NCI-H1105 treated with DMSO at 0.1 percent for 48 hours (cell line): ENCODE measurements at regions not wholly inside any gene's neighbourhood (a gene's known extent, or its start where the extent isn't known, plus 50 kb on each side); places are given as distances from the start of the nearest gene placed in this dataset.

ENCODE experiments used
- DNase-seq: peaks from one replicate; lab custom pipeline; 2025; lab: John Stamatoyannopoulos, UW

DNA sequence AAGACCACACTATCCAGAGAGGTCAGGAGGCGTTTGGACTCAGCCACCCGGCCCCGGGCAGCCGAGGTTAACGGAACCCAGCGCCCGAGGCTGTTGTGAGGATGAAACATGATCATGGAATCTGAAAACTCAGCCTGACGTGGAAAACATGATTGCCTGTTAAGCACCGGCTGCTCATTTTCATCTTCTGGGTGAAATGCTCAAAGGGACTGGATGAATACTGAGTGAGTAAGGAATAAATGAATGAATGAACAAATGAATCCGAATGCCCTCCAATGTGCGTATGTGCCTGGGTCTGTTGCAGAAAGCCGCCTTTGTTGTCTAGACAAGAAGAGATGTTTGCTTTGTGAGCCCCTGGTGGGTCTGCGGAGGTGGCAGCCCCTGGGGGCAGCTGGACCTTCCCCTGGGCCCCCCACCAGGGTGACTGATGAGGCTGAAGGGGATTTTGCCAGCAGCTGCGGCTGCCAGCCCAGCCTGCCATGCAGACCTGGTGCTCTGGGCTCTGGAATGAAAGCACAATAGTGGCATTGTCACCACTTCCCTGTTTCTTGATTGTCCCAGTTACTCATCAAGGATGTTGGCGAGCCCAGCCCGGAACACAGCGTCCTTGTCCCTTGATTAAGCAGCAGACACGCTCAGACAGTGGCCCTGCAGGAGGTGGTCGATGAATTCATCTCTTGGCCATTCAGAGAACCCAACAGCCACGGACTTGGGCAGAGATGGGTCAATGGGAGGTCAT lies 211.1 kb downstream of the ANKRD60 start:
- no peak for DNase-seq

DNA sequence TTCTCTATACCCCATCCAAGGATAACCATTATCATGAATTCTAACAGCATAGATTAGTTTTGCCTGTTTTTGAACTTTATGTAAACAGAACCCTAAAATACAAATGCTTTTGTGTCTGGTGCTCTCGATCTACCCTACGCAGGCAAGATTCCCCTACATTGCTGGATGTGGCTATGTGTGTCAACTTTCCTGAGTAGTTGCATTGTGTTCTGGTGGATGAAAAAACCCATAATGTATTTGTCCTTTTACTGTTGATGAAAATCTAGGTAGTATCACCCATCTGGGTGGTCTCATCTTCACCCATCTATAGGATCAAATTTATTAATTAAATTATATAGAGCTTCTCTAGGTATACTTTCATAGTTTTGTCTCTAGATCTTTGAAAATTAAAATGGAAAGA lies 211.7 kb downstream of the ANKRD60 start:
- DNase-seq, result no peak

DNA sequence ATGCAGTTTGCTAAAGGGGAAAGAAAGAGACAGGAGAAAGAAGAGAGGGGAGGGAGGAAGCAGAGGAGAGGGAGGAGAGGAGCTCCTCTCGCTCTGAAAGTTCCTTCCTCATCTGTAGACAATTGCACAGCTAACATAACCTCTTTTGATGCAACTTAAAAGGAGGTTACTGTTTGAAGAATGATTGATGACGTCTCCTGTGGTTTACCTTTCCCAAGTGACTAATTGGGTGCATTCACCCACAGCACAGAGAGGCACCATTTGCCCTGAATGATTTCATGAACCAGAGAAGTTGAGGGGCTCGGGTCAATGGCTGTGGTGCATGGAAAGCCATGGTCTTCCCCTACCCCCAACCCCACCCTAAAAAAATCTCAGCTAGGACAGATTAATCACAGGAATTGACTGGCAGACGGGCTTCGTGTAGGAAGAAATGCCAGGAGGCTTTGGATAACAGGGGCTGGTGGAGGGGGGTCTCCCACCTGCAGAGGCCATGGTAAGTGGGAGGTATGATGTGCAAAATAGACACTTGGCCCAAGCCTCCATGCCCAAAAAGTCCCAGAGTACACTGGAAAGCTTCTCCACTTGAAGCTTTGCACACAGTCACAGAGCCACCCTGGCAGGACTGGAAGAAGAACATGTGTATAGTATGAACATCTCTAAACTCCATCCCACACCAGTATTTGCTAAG lies 213.7 kb downstream of the ANKRD60 start:
- no peak for DNase-seq

DNA sequence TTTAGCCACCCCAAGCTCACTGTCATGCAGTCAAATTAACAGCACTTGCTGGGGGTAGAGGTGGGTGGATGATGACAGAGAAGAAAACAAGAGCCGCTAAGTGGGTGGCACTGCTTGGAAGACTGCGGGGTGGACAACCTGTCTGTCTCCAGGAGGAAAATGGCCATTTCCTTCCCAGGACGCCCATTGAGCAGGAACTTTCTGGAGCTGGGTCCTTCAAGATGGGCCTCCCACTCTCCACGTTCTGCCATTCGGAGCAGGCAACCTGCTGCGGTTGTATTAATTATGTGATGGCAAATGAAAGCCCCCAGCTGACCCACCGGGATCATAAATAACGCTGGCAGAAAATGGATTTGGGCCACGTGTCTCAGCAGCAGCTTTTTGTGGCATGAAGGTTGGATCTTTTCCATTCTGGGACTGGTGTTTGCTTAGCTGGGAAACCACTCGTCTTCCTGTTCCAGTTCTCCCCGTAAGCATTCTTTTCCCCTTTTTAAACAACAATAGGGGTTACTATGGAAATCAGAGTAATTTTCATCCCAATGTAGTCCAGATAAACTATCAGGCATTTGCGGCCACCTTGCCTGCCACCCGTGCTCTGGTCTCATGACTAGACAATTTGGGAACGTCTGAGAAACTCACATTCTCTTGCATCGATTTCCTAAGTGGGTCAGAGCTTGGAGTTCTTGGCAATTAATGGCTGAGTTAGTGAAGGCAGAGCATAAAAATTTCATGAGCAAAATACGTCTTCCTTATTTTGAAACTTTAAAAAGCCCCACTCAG lies 215.5 kb downstream of the ANKRD60 start:
- DNase-seq, result no peak

DNA sequence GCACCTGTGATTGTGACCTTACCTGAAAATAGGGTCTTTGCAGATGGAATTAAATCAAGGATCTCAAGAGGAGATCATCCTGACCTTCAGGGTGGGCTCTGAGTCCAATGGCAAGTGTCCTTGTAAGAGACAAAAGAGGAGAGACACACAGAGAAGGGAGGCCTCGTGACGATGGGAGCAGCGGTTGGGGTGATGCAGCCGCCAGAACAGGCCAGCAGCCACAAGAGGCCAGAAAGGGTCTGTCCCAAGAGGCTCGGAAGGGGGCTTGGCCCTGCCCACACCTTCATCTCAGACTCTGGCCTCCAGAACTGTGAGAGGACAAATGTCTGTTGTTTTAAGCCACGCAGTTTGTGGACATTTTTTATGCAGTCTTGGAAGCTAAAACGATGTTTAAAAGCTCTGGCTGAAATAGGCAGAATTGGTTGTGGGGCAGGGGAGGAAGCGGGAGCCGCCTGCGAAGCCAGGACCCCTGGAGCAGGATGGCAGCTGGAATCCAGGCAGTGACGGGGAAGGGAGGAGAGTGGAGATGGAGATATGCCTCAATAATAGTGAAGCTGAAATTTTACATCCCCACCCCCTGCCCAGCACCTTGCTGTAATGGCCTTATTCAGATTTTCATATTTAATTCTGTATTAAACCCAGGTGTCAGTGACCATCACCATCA lies 216.4 kb downstream of the ANKRD60 start:
- DNase-seq, result no peak

DNA sequence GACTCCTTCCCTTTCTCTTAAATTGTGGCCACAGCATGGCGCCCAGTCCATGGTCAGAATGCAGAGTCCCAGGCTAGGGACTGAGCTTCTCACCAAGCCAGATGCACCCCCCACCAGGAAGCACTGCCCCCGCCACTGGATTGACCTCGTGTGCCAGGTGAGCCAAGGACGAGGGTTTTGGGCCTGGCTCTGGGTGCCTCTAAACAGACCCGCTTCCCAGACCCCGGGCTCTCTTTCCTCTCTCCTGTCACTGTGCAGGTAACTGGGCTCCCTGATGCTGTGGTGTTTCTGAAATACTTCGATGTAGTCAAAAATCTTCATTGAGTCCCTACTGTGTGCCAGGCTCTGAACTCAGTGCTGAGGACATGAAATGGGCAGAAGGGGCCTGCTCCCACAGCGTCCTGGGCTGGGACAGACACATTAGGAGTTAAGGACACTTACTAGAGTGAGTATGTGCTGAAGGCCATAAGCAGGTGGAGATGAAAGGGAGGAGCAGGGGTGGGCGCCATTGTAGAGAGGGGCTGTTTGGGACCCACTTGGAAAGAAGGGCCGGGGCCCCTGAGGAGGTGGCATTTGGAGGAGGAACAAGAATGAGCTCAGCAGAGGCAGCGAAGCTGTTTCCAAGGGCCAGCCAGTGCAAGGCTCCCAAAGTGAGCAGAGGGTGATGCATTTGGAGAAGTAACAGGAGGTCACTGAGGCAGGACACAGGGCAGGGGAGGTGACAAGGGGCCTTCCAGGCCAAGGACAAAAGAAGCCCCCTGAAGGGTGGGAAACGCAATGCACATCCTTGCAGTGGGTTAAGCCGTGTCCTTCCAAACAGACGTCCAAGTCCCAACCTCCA lies 217.1 kb downstream of the ANKRD60 start:
- DNase-seq, result no peak

DNA sequence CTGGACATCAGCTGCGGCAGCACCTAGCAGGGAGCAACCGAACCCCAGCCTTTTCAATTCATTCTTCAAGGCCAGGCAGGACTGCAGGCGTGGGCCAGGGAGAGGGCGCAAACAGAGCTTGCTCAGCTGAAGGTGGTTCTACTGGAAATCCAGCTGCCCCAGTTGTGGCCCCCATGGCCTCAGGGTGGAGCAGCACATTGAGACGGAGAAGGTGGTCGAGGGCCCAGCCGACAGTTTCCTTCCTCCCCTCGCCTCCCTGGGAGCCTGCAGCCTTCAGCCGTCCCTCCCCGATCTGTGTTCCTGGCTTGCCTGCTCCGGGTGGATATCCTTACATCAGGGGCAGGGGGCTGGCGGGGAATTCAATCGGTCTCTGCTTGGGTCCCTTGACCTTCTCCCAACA lies 217.8 kb downstream of the ANKRD60 start:
- DNase-seq, result no peak

DNA sequence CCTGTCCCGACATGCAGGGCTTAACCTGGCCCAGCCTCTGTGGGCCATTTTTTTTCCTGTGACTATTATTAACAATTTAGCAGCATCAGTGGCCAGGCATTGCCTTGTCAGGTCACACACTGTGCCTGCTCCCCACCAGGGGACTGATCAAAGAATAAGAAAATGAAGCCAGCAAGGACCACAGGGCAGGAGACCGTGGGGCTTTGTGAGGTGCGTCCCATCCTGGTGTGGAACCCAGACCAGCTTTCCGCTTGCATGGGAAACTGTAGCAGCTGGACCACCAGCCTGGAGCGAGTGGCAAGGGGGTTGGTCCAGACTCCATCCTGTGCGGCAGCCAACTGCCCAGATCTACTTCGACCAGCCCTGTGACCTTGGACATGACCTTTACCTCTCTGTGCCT lies 218.3 kb downstream of the ANKRD60 start:
- no peak for DNase-seq

DNA sequence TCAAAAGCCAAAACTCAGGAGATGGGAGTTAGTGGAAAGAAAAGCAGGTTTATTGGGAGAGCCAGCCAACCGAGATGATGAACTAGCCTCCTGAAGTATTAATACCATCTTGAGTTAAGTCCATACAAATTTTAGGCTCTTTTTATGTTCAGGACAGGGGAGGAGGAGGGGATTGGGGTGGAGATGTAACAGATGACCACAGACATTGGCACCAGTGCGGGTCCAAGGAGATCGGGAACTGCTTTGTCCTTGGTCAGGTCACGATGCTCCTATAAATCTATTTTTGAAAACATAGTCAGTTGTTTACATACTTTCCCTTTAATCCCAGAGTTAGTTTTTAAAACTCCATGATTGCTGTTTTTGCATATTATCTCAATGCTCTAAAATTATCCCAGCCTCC lies 219.6 kb downstream of the ANKRD60 start:
- DNase-seq, result no peak

DNA sequence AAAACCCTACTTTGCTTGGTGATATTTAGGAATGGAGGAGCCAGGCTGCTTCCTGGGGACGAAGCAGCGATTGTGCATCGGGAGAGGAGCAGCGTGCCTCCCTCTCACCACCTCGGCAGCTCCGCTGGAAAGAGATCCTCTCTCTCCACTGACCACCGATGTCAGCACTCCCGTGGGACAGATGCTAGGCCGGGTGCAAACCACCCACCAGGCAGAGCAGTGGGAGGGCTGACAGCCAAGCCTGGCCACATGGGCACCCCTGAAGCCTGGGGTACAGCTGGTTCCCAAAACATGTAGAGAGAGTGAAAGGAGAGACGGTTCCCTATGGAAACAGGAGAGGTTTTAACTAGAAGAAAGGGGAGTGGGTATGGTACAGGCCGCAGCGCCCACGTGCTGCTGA lies 220.0 kb downstream of the ANKRD60 start:
- no peak for DNase-seq

DNA sequence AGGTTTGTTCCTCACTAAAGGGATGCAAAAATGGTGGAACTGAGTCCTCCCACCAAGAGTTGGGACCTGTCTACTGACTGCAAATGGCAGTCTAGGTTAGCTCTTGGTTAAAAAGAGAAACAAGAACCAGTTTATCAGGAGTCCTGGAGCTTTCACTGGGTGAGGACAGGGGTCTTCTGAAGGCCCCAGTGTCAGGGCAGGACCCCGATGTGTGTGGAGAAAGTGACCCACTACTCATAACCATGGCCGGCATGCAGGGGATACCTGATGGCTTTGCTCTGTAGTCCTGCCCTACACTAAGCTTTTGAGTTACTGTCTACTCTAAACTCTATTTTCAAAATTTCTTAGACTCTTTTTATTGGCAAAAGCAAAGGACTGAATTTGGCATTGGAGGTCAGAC lies 220.5 kb downstream of the ANKRD60 start:
- no peak for DNase-seq

DNA sequence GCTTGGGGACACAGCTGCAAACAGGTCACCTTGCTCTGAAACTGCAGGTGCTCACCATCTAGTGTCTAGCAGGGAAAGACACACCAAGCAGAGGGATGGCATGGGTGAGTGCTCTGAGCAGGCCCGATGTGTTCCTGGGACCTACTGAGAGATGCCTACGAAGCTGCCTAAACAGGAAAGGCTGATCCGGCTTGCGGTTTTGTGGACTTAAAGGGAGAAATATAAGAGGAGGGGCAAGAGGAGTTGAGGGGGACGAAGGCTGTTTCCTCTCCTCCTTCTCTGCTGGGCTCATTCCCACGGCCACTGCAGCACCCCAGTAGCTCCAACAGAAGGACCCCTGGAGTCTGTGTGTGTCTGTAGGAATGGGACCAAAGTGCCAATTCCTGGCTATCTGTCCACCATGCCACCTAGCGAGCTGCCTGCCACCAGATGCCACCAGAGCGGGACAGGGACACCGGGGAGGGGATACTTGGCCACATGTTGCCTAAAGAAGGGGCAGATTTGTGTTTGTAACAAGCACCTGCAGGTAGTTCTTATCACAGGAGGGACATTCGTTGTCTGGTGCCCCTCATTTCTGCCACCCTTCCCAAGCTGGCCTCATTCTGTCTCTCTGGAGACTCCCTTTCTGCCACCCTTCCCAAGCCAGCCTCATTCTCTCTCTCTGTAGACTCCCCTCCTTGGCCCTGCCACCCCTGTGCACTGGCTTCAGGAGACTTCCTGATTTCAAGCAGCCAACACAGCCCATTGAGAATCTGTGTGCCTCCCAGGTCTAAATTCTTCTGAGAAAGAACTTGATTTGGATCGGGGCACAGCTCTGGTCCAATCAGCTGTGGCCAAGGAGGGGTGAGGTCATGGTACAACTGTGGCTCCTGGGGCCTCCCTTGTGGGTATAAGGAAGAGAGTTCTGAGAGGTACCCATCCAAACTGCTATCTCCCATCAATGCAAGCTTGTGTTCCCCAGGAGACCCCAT lies 221.8 kb downstream of the ANKRD60 start:
- DNase-seq, result no peak

DNA sequence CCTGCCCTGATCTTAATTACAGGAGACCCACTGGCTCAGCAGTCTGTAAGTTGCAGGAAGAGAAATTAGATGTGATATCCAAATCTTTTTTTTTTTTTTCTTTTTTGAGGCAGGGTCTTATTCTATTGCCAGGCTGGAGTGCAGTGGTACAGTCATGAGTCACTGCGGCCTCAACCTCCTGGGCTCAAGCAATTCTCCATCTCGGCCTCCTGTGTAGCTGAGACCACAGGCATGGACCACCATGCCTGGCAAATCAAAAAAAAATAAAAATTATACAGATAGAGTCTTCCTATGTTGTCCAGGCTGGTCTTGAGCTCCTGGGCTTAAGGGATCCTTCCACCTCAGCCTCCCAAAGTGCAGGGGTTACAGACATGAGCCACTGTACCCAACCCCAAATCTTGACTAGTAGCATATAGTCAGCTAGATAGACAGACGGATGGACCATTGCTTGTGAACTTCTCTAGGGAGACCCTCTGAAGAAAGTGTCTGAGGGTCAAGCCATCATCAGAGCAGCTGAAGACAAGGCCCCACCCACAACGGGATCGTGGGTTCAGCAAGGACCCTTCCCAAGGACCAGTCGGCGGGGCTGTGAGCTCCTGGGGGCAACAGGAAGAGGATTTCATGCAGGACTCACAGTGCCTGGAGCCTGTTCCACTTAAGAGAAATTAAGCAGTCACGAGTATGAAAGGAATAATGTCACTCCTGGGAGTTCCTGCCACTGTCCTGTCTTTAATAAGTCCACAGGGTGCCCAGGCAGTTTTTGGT lies 222.7 kb downstream of the ANKRD60 start:
- no peak for DNase-seq

DNA sequence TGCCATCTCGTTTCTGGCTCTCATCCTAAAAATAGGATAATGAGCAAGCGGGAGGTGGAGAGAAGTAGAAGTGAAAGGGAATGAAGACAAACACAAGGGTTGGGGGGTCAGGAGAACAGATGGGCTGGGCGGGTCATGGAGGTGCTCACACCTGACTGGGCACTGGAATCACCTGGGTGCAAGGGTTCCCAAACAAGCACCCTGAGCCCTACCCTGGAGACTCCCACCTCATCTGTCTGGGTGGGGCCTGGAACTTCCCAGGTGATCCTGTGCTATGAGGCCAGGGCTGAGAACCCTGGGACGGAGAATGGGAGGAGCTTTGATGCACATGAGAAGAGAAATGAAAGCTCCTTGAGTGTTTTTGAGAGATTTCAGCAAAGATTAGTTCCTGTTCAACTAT lies 223.6 kb downstream of the ANKRD60 start:
- no peak for DNase-seq

DNA sequence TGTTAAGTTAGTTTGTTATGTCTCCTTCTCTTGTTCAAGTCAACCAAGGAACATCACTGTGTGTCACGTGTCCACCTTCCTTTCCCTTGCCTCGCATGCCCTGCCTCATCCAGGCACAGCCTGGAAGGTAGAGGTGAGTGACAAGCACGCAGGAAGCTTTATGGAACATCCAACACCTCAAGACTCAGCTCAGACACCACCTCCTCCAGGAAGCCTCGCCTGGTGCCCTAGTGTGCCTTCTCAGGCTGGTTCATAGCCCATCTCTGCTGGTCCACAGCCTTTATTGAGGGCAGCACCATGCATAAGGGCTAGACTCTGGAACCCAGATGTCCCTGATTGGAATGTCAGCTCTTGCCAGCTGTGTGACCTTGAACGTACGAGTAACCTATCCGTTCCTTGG lies 224.3 kb downstream of the ANKRD60 start:
- no peak for DNase-seq

DNA sequence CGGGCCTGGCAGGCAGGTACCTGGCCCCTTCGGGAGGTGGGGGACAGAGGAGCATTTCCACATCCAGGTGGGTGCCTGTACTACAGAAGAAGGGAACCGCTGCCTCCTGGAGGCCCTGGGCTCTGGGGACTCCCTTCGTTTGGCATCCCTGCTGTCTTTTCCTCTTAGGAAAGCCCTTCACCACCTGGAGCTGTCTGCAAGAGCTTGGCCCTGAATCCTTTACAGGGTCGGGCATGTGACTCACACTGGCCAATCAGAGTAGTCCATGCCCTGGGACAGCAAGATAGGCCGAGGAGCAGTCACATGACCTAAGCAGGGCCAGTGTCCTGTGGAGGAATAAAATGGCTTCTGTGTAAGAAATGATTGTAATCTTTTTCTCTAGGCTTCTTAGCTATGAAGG lies 224.9 kb downstream of the ANKRD60 start:
- DNase-seq, result no peak

DNA sequence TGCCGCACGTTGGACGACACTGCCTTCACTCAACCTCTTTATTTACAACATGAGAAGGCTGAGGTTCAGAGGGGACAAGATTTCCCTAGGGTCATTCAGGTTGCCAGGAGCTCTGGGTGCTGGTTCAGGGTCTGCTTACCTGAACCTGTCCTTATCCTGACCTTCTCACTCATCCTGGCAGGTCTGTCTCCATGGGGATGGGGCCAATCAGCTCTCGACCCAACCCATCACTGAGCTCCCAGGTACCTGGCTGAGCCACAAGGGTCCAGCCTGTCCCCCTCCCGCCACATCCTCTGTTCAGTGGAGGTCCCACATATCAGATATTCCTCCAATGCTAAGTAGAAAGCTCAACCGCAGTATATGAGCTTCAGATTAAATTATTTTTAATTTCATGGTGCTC lies 225.6 kb downstream of the ANKRD60 start:
- no peak for DNase-seq

DNA sequence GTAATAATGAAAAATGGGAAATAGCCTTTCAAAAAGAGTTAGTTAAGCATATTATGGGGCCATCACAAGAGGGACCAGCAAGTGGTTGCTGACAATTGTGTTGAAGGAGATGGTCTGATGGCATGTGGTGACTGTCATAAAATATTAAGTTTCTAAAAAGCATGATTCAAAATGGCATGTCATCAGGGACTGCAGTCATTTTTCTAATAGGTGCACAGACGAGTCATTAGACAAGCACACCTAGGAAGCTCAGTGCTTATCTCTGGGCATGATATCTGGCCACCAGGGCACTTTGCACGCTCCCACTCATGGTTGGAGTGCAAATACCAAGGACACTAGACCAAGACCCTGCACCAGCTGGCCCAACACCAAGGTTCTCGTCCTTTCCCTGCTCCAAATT lies 226.5 kb downstream of the ANKRD60 start:
- no peak for DNase-seq

DNA sequence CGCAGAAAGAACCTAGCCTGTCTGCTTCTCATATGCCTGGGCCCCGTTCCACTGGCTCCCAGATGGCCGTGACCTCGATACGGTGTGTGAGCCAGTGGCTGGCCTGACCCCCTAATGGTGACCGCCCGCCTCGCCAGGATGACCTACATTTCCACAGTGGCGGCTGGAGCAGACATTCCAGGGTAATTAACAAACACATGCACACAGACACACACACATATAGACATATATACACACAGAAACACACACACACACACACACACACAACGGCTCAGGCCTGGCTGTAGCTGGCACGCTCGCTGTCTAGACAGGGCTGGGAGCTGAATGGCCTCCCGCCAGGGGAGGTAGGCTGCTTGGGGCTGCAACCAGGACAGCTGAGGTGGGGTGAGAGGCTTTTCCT lies 227.1 kb downstream of the ANKRD60 start:
- DNase-seq, result no peak

DNA sequence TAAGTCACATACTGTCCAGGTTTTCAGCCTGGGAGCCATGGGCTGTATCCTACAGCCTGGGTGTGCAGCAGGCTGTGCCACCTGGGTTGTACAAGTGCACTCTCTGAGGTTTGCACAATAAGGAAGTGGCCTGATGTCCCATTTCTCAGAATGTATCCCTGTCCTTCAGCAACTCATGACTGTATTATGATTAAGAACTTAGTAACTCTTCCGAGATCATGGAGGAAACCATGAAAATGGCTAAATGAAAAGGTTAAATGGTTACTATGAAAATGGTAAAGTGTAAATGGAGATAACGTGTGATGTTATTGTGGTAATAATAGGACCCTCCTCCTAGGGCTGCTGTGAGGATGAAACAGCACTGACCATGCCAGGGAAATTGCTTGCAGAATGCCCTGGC lies 227.6 kb downstream of the ANKRD60 start:
- no peak for DNase-seq
